ENCODE measurements at regions not wholly inside any gene's neighbourhood (a gene's known extent, or its start where the extent isn't known, plus 50 kb on each side); places are given as distances from the start of the nearest gene placed in this dataset.

- no peak for TF ChIP-seq CTCF (IDR thresholded peaks at IDR 0.05)
- no peak for TF ChIP-seq POLR2A (IDR thresholded peaks at IDR 0.05)
- no peak for TF ChIP-seq EP300 (IDR thresholded peaks at IDR 0.05)
- TF ChIP-seq POLR2AphosphoS5 (IDR thresholded peaks at IDR 0.05), result no peak
Observed at GRCh38 chrX:26445288-26445687, 229.3 kb downstream of the MAGEB5 start.
